ENCODE measurements at regions not wholly inside any gene's neighbourhood (a gene's known extent, or its start where the extent isn't known, plus 50 kb on each side); places are given as distances from the start of the nearest gene placed in this dataset.

- peaks cover 21 to 26% of the 10 kb centered on the region in 2 experiments for H3K9me3 Mint-ChIP-seq
- H3K4me3 Mint-ChIP-seq, result no peak overlapping the region
These were observed 458.8 kb upstream of the SEMA6D start for GRCh38 chr15:47258521-47258920.

More at GRCh38 chr15:47258521-47258920, 458.8 kb upstream of the SEMA6D start:
- Histone ChIP-seq H3K23me2 (ENCODE audit: insufficient read length, low read depth, low read length, poor library complexity, severe bottlenecking) (no peaks in the 10 kb centered on the region), H3K79me2 (ENCODE audit: insufficient read depth, low read length) (no peaks in the 10 kb centered on the region), H3K23ac (ENCODE audit: insufficient read length, low read depth, low read length) (no peak overlapping the region), H3K27ac (ENCODE audit: insufficient read length, low read depth, low read length) (no peak overlapping the region), H3T11ph (ENCODE audit: low read length) (no peak overlapping the region), H3K4me2 (ENCODE audit: insufficient read depth, insufficient read length, low read length) (no peak overlapping the region), H4K91ac (ENCODE audit: insufficient read length, low read depth, low read length) (no peak overlapping the region), H3K14ac (ENCODE audit: insufficient read depth, low read length) (no peak overlapping the region), H3K27me3 (ENCODE audit: insufficient read depth, low read length) (no peaks in the 10 kb centered on the region), H2BK5ac (ENCODE audit: insufficient read length, low read length) (no peak overlapping the region), H3K9me3 (ENCODE audit: control insufficient read depth, low read depth, low read length) (no peaks in the 10 kb centered on the region), H3K79me1 (ENCODE audit: insufficient read depth, low read depth, low read length, poor library complexity, severe bottlenecking) (no peaks in the 10 kb centered on the region), H2BK20ac (ENCODE audit: low read depth, low read length, poor library complexity, severe bottlenecking) (no peak overlapping the region), H2AK5ac (ENCODE audit: insufficient read length, low read length) (no peak overlapping the region), H4K5ac (ENCODE audit: insufficient read length, low read depth, low read length) (no peak overlapping the region), H2AFZ (ENCODE audit: low read length) (no peak overlapping the region), H2BK12ac (ENCODE audit: insufficient read length, low read depth, low read length) (no peak overlapping the region), H4K20me1 (ENCODE audit: control insufficient read depth, insufficient read depth, insufficient read length) (no peaks in the 10 kb centered on the region), H3K4me1 (ENCODE audit: insufficient read depth, low read length) (no peaks in the 10 kb centered on the region), H2BK120ac (ENCODE audit: low read depth, low read length, poor library complexity, severe bottlenecking) (no peak overlapping the region), H2BK15ac (ENCODE audit: low read depth, low read length) (no peak overlapping the region), H3K9ac (ENCODE audit: extremely low read depth, insufficient read length, low read length) (no peak overlapping the region), H3K56ac (ENCODE audit: insufficient read length, low read depth, low read length) (no peak overlapping the region), H3K4ac (ENCODE audit: low read depth, low read length) (no peak overlapping the region), H4K8ac (replicated peaks; ENCODE audit: insufficient read length, low read depth, low read length) (no peak overlapping the region), H3K18ac (ENCODE audit: insufficient read length, low read depth, low read length) (no peak overlapping the region)
- H3K36me3 Mint-ChIP-seq (ENCODE audit: insufficient read depth in 1 of 3, low read depth in 3 of 3), result peaks cover 0 to 13% (median 8%) of the 10 kb centered on the region in 3 experiments; a peak in 5 of 7 replicates
- H3K4me1 Mint-ChIP-seq, result no peaks in the 10 kb centered on the region; a peak in 1 of 4 replicates
- no peaks in the 10 kb centered on the region; the same call in 1 of the 2 replicates for H3K27me3 Mint-ChIP-seq (ENCODE audit: low read depth)
- H3K27ac Mint-ChIP-seq, result no peak overlapping the region
- DNase-seq, result no peak
- no peak for TF ChIP-seq CTCF (conservative IDR thresholded peaks at IDR 0.05)
- no CpG with 5 or more reads among the region's 3 CpGs for WGBS (ENCODE audit: extremely low coverage, insufficient read length, low lambda C conversion rate)

Measured in H9 (cell line).